GM19328 (cell line): ENCODE measurements at regions not wholly inside any gene's neighbourhood (a gene's known extent, or its start where the extent isn't known, plus 50 kb on each side); places are given as distances from the start of the nearest gene placed in this dataset.

Experiments used
- ATAC-seq: cut with Tn5 transposase; IDR thresholded peaks from one replicate; pipeline ENCODE4 v1.9.1; 2021; ENCODE audit warnings: mild to moderate bottlenecking, moderate library complexity; ENCODE audit not compliant: unreplicated experiment

- no peak for ATAC-seq
Observed at GRCh38 chr1:216898801-216899200, 175.6 kb upstream of the ESRRG start.

- ATAC-seq, result no peak
Observed at GRCh38 chr1:216896146-216896545, 172.9 kb upstream of the ESRRG start.

GRCh38 chr1:216894494-216894893 lies 171.3 kb upstream of the ESRRG start:
- no peak for ATAC-seq

GRCh38 chr1:216892581-216893160 lies 169.4 kb upstream of the ESRRG start:
- no peak for ATAC-seq

- ATAC-seq, result no peak
Observed at GRCh38 chr1:216890871-216891270, 167.6 kb upstream of the ESRRG start.

GRCh38 chr1:216888731-216889130 lies 165.5 kb upstream of the ESRRG start:
- no peak for ATAC-seq

GRCh38 chr1:216887032-216887431 lies 163.8 kb upstream of the ESRRG start:
- ATAC-seq, result no peak

GRCh38 chr1:216884614-216885229 lies 161.5 kb upstream of the ESRRG start:
- no peak for ATAC-seq

- ATAC-seq, result no peak
Observed at GRCh38 chr1:216883518-216883917, 160.3 kb upstream of the ESRRG start.

GRCh38 chr1:216881695-216882094 lies 158.5 kb upstream of the ESRRG start:
- no peak for ATAC-seq

GRCh38 chr1:216866714-216867113 lies 143.5 kb upstream of the ESRRG start:
- ATAC-seq, result no peak

GRCh38 chr1:216855810-216856209 lies 132.6 kb upstream of the ESRRG start:
- no peak for ATAC-seq

GRCh38 chr1:216854836-216855484 lies 131.7 kb upstream of the ESRRG start:
- ATAC-seq, result no peak

- no peak for ATAC-seq
Observed at GRCh38 chr1:216851073-216851472, 127.8 kb upstream of the ESRRG start.

- ATAC-seq, result no peak
Observed at GRCh38 chr1:216849146-216849545, 125.9 kb upstream of the ESRRG start.

- no peak for ATAC-seq
Observed at GRCh38 chr1:216847397-216848036, 124.3 kb upstream of the ESRRG start.

GRCh38 chr1:216846339-216846738 lies 123.1 kb upstream of the ESRRG start:
- ATAC-seq, result no peak

GRCh38 chr1:216843409-216843808 lies 120.2 kb upstream of the ESRRG start:
- ATAC-seq, result no peak

- no peak for ATAC-seq
Observed at GRCh38 chr1:216841165-216841564, 117.9 kb upstream of the ESRRG start.

GRCh38 chr1:216836316-216836715 lies 113.1 kb upstream of the ESRRG start:
- no peak for ATAC-seq

GRCh38 chr1:216833509-216833908 lies 110.3 kb upstream of the ESRRG start:
- no peak for ATAC-seq

GRCh38 chr1:216832192-216832591 lies 109.0 kb upstream of the ESRRG start:
- ATAC-seq, result no peak
